Hematopoietic multipotent progenitor cell treated with erythropoietin and hydrocortisone succinate and interleukin-3 and kit ligand, for 4 days (in vitro differentiated cells): ENCODE measurements at regions not wholly inside any gene's neighbourhood (a gene's known extent, or its start where the extent isn't known, plus 50 kb on each side); places are given as distances from the start of the nearest gene placed in this dataset.
"Not testable (repeated sequence)": the region's sequence is repeated elsewhere in the genome, so short reads cannot be mapped to it uniquely, and the experiment has no call there.

Source experiments
- DNase-seq: peaks from one replicate; pipeline ENCODE4 v3.0.0-alpha.2; 2015

DNA sequence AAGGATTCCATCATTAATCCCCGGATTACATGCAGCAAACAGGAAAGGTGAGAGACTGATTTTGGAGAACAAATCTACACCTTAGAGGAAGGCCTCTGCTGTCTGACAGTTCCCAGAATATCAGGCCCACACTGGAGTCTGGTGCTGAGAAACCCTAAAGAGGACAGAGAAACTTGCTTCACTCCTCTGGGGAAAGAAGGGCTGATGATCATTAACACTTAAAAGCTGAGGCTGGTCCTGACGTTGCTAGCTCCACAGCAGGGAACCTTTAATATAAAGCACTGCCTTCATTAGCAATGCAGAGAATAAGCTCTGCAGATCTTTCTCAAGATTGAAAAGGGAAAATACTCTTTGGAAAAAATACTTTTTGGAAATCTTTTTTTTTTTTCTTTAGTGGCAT, 1472.4 kb upstream of the GOT2 start:
- no peak for DNase-seq

DNA sequence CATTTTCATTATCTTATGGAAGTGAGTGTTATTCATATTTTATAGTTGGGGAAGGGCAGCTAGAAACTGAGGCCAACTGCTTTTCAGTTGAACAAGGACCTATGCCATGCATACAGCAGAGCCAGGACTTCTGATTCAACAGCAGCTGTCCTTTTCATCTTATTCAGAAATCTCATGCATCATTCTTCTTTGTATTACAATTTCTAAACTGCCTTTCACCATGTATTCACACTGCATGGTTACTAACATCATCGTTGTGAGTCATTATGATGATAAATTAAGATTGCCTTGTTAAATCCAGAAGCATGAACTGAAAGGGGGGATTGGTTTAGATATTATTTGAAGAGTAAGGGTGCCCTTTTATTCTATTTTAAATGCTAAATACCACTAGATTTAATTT, 1470.1 kb upstream of the GOT2 start:
- no peak for DNase-seq

DNA sequence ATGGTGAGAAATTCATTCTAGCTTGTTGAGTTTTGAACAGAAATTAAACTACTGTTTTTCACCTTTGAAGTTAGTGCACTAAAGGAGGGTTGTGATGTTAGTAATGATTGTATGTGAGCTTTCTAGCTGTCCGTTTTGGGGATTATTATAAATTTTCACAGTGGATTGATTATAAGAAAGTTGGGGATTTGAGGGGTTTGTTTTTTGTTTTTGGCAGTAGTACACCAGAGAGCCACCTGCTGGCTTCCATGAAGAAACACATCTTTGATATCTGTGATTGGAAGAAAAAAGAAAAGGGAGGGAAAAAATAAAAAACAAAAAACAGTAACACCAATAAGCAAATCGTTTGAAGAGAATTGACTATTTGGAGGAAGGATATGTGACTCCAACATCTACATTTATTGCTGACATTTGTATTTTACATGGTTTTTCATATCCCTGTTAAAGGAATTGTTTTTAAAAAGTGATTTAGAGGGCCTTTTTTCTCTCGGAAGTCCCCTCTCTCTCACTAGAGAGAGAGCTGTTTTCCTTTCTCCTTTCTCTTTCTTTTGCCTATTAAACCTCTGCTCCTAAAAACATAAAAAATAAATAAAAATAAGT, 1469.5 kb upstream of the GOT2 start:
- peak; percentile 29 for DNase-seq

DNA sequence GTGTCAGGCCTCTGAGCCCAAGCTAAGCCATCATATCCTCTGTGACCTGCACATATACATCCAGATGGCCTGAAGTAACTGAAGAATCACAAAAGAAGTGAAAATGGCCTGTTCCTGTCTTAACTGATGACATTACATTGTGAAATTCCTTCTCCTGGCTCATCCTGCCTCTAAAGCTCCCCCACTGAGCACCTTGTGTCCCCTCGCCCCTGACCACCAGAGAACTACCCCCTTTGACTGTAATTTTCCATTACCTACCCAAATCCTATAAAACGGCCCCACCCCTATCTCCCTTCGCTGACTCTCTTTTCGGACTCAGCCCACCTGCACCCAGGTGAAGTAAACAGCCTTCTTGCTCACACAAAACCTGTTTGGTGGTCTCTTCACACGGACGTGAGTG, 1466.6 kb upstream of the GOT2 start:
- not testable (repeated sequence) for DNase-seq

DNA sequence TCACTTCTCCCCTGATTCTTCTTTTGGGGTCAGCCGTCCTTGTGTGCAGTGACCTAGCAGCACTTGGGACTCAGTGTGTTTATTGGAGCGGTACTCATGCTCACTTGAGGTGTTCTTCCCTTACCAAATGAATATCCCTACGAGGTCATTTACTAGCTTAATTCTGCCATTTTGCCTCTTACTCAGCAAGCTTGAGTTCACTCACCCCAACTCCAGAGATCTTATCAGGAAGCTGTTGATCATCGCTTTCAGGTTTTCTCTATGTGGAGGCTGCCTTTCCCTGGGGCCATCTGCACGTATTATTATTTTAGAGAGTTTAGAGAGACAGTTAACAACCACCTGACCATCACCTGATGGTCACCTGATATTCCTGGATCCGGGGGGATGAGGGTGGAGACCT, 1466.0 kb upstream of the GOT2 start:
- DNase-seq = no peak

DNA sequence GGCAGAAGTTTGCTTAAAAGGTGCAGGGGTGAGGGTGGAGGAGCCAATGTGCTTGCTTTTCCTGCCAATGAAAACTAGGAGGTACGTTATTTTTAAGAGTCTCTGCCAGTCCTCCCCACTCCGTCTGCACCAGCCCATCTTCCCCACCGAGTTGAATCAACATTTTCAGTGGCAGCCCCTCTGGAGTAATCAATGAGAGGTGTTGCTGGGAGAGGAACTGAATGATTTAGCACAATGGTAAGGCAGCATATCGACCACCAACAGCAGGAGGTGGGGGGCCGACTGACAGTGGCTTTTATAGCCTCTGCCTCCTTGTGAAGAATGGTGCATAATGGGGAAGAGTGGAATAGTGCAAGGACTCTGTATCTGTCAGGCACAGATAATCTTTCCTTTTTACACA, 1465.0 kb upstream of the GOT2 start:
- no peak for DNase-seq

DNA sequence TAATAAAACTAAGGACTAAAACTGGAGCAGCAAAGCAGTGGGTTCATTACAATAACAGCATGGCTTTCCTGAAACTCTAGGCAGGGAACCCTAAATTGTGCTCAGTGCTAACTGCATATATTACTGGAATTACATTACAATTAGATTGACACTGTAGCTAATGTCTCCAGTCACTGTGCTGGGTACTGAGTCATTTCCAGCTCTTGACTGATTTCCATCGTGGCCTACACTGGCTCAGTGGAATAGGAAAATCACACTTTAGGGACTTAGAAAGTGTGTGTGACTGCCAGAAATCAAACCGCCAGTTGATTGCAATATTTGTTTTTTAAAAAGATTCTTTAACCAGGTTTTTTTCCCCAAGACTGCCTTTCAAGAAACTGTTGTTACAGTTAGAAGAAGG, 1447.4 kb upstream of the GOT2 start:
- no peak for DNase-seq

DNA sequence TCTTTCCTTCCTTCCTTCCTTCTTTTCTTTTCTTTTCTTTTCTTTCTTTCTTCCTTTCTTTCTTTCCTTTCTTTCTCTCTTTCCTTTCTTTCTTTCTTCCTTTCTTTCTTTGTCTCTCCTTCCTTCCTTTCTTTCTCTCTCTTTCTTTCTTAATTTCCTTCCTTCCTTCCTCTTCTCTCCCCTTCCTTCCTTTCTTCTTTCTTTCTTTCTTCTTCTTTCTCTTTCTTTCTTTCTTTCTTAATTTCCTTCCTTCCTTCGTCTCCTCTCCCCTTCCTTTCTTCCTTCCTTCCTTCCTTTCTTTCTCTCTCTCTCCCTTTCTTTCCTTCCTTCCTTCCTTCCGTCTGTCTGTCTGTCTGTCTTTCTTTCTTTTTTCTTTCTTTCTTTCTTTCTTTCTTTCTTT, 1446.5 kb upstream of the GOT2 start:
- DNase-seq = no peak

DNA sequence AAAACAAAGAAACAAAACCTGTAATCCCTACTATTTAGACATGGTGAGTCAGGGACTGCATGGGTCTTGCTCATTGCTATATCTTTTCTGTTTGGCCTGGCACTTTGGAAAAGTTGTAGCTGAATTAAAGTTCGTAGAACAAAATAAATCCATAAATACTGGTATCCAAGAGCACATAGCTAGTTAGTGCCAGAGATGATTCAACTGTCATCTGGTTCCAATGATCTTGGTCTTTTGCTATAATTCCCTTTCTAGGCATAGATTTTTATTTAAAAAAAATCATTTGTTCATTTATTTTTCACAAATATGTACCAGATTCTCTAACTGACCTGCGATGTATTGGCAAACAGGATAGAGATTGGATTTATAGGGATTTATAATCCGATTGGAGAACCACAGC, 1436.1 kb upstream of the GOT2 start:
- no peak for DNase-seq

DNA sequence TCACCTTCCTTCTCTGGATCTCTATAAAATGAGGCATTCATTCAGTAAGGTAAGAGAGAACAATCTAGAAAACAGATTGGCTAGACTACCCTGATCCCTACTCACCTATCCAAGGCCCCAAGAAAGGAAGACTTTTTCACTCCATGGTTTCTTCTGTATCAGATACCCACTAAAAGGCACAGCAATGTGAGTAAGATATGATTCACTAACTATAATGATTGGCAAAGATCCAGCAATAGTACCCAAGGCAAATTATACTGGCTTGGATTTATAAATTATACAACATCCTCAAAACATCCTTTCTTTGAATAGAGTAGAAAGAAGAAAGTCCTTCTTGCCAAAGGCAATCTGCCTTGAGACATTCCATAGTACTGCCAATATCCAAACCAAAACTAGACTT, 1432.0 kb upstream of the GOT2 start:
- DNase-seq = no peak

DNA sequence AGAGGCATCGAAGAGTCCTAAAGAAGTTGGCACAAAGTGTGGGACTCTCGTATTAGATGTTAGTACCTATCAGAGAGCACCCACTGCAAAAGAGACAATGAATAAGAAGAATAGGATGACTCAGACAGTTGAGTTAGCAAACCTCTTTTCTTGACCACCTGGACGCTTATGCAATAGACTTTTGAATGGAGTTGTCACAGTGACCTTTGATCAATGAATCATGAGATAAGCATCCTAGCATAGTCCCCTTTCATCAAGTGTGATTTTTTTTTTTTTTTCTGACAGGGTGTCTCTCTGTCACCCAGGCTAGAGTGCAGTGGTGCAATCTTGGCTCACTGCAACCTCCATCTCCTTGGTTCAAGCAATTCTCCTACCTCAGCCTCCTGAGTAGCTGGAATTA, 1417.9 kb upstream of the GOT2 start:
- DNase-seq = no peak

DNA sequence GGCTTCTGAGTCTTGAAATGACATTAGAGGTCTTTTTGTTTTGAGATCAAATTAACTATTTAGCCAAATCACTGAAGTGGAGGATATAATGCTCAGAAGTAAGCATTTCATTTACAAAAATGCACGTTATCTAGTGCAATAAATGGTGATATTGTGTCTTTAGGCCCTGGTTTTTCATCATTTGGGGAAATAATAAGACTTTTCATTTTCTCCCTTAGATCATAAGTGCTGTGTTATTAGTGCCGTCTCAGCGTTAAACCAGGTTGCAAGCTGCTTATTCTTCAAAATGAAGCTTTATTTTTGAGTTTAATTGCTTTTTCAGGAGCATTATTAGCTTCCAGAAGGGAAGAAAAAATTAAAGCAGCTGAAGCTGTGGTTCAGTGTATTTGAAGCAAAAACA, 1416.8 kb upstream of the GOT2 start:
- DNase-seq = no peak

DNA sequence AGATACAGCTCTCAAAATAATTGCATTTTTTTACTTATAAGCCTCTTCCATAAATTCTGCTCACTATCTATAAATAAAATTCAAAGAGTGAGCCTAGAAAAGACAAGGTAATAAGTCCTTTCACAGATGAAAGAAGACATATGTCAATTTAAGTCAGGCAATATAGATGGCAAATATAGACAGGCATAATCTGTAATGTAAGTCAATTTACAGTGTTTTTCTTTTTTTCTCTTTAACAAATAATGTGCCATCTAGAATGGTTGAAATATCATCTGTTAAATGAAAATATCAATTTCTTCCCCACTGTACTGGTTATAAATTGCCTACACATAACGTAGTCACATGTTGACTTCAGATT, 1409.2 kb upstream of the GOT2 start:
- no peak for DNase-seq

DNA sequence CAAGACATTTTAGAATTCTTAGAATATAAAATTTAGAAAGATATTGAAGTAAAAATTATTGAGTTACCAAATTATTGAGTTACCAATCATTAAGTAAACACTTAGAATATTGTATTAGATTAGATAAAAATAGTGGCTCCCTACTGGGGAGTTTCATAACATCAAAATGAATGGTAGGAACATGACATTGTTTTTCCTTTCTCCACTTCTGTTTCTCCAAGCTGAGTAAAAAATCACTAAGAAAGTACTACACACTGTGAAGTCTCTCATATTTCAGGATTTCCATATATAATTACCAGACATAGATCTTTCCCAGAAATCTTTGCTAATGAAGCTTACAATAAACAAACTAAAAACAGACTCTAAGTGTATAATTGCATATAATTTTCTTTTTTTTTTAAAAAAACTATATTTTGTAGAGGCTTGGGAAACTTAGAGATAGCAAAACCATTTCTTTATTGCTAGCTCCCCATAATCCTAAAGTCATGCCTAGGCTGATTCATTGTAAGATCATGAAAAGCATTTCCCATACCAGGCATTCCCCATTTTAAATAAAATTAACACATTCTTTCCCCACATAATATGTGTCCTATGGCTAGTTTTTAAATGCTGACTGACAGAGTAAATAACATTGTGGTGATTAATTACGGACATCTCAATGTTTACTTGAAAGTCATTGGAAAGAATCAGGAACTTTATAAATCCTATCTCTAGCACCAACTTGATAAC, 1408.7 kb upstream of the GOT2 start:
- DNase-seq = no peak

DNA sequence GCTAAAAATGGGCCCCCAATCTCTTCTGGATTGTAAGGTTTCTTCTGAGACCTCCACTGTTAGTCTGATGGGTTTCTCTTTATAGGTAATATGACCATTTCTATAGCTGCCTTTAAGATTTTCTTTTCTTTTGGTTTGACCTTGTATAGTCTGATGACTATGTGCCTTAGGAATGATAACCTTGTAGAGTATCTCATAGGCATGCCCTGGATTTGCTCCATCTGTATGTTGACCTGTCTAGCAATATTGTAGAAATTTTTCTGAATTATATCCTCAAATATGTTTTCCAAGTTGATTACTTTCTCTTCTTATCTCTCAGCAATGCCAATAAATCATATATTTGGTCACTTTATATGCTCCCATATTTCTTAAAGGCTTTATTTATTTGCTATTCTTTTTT, 1403.8 kb upstream of the GOT2 start:
- no peak for DNase-seq

DNA sequence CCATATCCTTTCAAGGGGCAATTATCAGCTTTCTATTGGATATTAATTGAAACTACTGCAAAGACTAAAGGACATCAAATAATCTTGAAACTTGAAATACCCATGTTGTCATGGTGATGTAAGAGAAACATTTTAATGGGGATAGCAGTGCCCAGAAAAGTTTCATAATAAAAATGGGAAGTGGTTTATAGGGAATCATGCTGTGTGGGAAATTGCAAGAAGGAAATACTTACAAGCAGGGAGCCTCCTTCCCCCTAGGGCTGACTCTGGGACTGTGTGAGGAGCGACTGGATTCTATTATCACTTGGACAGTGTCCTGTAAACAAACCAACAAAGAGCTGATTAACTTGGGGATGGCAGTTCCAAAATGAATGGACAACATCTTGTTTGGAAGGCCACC, 1393.1 kb upstream of the GOT2 start:
- no peak for DNase-seq

DNA sequence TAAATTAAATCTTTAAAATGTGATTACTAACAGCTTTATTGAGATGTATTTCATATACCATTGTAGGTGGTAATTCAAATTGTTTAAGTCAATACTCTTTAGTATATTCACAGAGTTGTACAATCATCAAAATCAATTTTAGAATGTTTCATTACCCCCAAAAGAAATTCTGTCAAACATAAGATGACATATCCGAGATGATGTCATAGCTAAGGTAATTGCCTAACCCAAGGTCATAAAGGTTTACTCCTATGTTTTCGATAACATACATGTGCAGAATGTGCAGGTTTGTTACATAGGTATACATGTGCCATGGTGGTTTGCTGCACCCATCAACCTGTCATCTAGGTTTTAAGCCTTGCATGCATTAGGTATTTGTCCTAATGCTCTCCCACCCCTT, 1392.0 kb upstream of the GOT2 start:
- DNase-seq = not testable (repeated sequence)

DNA sequence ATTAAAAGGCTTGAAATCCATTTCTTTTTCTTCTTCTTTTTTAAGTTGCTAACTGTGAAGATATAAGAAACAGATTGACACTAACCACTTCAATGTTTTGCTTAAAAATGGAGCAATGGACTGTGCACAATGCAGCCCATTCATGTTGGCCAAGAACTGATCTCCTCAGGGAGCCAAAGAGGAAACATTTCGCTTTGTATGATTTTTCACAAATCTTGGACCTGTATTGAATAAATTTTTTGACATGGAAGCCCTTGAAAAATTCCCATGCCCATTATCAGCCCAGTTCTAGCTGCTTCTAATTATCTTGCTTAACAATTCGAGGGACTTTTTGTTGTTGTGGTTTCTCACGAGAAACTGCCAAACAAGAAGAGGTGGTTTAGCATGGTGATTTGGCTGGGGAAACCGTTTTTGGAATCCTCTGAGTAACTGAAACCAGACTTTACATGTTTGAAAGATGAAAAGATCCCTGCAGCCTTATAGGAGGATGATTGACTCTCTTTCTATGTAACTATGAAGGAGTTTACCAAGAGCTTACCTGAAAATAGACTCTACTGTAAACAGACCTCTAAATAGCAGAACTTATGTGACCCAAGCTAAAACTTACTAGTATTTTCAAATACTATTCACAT, 1389.4 kb upstream of the GOT2 start:
- no peak for DNase-seq

DNA sequence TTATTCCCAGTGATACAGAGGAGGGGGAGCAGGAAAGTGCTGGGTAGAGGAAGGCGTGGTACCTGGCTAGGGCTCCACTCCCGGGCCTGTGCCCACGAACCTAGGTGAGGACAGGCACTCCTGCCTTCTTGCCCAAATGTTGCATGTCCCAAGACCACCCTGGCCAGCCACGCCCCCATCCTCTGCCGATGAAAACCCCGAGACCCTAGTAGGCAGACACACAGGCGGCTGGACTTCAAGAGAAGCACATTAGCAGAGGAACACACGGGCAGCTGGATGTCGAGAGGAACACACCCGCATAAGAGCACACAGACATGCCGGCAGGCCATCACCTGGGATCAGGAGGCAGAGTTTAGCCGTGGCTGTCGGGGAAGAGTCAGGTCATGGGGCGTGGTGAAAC, 1386.5 kb upstream of the GOT2 start:
- DNase-seq = no peak

DNA sequence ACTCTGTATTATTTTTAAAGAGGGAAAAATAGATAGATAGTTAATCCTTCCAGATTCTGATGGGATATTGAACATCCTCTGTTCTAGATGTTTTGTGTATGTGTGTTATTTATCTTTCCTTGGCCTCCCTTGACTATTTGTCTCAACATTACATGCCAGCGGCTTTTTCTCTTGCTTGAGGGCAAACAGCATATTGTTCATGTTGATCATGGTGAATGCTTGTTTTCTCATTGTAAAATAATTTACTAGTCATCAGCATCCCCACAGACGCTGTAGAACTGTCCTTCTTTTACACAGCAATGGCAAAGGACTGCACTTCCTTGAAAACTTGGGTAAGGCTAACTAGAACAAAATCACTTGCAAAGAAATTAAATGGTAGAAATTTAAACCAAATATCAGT, 1376.4 kb upstream of the GOT2 start:
- DNase-seq = no peak

DNA sequence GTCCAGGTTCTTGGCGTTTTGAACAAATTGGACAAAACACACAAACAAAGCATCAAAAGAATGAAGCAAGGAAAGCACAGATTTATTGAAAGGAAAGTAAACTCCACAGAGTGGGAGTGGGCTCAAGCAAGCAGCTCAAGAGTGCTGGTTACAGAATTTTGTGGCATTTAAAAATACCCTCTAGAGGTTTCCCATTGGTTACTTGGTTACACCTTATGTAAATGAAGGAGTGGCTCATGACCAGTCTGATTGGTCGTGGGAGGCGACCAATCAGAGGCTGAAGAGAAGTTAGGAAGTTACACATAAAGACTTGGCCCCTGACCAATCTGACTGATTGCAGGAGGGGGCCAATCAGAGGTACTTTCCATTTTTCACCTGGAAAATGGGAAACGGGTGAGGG, 1373.8 kb upstream of the GOT2 start:
- peak; percentile 9 for DNase-seq

DNA sequence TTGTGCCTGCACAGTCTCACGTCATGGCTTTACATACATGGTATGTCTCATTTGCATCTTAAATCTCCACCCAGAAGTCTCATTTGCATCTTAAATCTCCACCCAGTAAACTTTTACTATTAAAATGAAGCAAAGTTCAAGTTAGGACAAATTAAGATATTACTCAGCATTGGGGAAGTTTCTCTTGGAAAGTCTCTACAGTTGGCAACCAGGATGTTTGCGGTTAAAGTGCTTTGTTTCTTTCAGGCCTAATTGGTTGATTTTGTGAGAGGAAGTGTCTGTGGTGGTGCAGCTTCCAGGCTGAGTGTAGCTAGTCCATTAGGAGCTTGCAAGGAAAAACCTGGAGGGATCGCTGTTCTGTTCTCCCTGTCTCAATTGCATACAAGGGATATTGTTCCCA, 1373.3 kb upstream of the GOT2 start:
- DNase-seq = peak; percentile 49

DNA sequence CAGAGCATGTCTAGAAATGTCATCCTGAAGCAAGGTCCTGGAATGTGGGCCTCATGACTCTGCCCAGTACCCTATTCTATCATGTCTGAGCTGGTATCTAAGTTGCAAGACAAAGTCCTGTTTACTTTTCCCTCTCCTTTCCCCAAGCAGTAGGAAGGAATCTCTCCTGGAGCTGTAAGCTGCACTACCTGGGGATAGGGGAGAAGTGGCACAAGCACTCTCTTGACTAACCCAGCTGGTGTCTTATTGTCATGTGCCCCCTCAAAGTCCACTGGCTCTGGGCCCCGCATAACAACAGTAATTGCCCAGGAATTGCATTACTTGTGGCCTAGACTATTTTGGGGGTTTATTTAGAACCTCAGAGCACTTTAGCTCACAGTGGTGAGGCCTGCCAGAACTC, 1366.3 kb upstream of the GOT2 start:
- no peak for DNase-seq

DNA sequence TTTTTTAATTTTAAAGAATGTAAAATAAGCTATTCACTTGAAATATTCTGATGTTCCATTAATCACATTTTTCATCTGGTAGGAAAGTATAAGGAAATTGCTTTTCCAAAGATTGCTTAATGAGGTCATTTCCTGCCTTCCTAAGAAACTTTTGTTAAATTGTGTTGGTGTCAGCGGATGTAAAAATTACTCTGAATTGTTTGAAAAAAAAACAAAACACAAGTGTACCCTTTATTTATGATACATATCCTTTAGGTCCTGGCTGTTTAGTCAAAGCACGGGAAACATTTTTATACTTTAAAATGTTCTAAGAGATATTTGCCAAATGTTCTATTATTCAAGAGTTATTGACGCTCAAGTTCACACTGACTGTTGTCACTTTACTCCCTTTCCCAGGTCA, 1357.4 kb upstream of the GOT2 start:
- no peak for DNase-seq

DNA sequence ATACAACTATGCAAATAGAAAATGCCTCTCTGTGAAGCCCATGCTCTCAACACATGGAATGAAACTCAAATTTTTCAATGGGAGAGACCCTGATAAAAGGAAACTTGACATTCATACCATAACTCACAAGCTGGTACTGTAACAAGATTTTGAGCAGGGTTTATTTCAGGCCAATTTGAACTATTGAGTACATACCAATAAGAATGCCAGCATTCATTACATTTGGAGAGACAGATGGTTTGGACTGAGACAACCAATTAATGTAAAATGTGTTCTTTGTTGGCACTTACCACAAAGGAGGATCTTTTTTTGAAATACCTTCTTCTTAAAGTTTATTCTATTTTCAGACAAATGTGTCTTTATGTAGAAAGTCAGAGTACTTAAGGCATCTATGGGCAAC, 1357.0 kb upstream of the GOT2 start:
- no peak for DNase-seq
